ENCODE measurements at regions not wholly inside any gene's neighbourhood (a gene's known extent, or its start where the extent isn't known, plus 50 kb on each side); places are given as distances from the start of the nearest gene placed in this dataset.
"Not testable (repeated sequence)": the region's sequence is repeated elsewhere in the genome, so short reads cannot be mapped to it uniquely, and the experiment has no call there.

- Mint-ChIP-seq H3K27me3 (no peaks in the 10 kb centered on the region), H3K4me3 (no peak overlapping the region), H3K9me3 (peaks cover 0 to 3% (median 0%) of the 10 kb centered on the region in 5 donors), H3K27ac (no peak overlapping the region), H3K36me3 (no peaks in the 10 kb centered on the region), H3K4me1 (no peaks in the 10 kb centered on the region)
- DNase-seq = no peak
- no peaks in the 10 kb centered on the region for H3K27me3 ChIP-seq (ENCODE audit: insufficient read depth, low read length, poor library complexity, severe bottlenecking)
- no peaks in the 10 kb centered on the region for H3K4me1 ChIP-seq (ENCODE audit: insufficient read depth, low read length)
- H3K9me3 ChIP-seq (ENCODE audit: low read length) = no peaks in the 10 kb centered on the region
- ChIA-PET POLR2A (no interaction called here), CTCF (interaction anchor here (1.7 kb wide), 1 partner anchor 16 kb away, joined by 3 read pairs; no protein-coding TSS in a partner anchor)
- H3K4me3 ChIP-seq (ENCODE audit: low read length) = no peak overlapping the region
- H3K27ac ChIP-seq (ENCODE audit: low read depth, low read length) = no peak overlapping the region
- no peaks in the 10 kb centered on the region for H3K36me3 ChIP-seq (ENCODE audit: insufficient read depth, low read length)
Observed at GRCh38 chr13:47719164-47719563, 281.9 kb downstream of the SUCLA2 start.

- Mint-ChIP-seq H3K9me3 (peaks cover 0 to 5% (median 2%) of the 10 kb centered on the region in 5 donors), H3K27me3 (no peaks in the 10 kb centered on the region), H3K27ac (no peak overlapping the region), H3K4me1 (no peaks in the 10 kb centered on the region), H3K36me3 (no peaks in the 10 kb centered on the region), H3K4me3 (no peak overlapping the region)
- Histone ChIP-seq H3K9me3 (ENCODE audit: low read length) (no peaks in the 10 kb centered on the region), H3K36me3 (ENCODE audit: insufficient read depth, low read length) (no peaks in the 10 kb centered on the region), H3K27me3 (ENCODE audit: insufficient read depth, low read length, poor library complexity, severe bottlenecking) (no peaks in the 10 kb centered on the region), H3K27ac (ENCODE audit: low read depth, low read length) (no peak overlapping the region), H3K4me1 (ENCODE audit: insufficient read depth, low read length) (no peaks in the 10 kb centered on the region), H3K4me3 (ENCODE audit: low read length) (no peak overlapping the region)
- POLR2A ChIA-PET = no interaction called here
- DNase-seq = no peak
- CTCF ChIA-PET = no interaction called here
Observed at GRCh38 chr13:47718556-47718955, 282.5 kb downstream of the SUCLA2 start.

GRCh38 chr13:47708386-47708785 lies 292.7 kb downstream of the SUCLA2 start:
- H3K27ac ChIP-seq (ENCODE audit: low read depth, low read length) = no peak overlapping the region
- H3K4me3 Mint-ChIP-seq = no peak overlapping the region
- no peaks in the 10 kb centered on the region for H3K4me1 Mint-ChIP-seq
- no peak overlapping the region for H3K27ac Mint-ChIP-seq
- H3K4me3 ChIP-seq (ENCODE audit: low read length) = no peak overlapping the region
- peaks cover 0 to 5% (median 0%) of the 10 kb centered on the region in 3 donors for H3K36me3 Mint-ChIP-seq
- peaks cover 0 to 8% (median 4%) of the 10 kb centered on the region in 5 donors for H3K9me3 Mint-ChIP-seq
- H3K36me3 ChIP-seq (ENCODE audit: insufficient read depth, low read length) = no peaks in the 10 kb centered on the region
- no peaks in the 10 kb centered on the region for H3K27me3 ChIP-seq (ENCODE audit: insufficient read depth, low read length, poor library complexity, severe bottlenecking)
- POLR2A ChIA-PET = no interaction called here
- CTCF ChIA-PET = no interaction called here
- H3K9me3 ChIP-seq (ENCODE audit: low read length) = no peaks in the 10 kb centered on the region
- no peaks in the 10 kb centered on the region for H3K4me1 ChIP-seq (ENCODE audit: insufficient read depth, low read length)
- H3K27me3 Mint-ChIP-seq = peaks cover 5 to 11% of the 10 kb centered on the region in 2 donors
- DNase-seq = no peak

- H3K4me3 ChIP-seq (ENCODE audit: low read length) = no peak overlapping the region
- no peak for DNase-seq
- H3K27ac ChIP-seq (ENCODE audit: low read depth, low read length) = no peak overlapping the region
- peaks cover 0 to 8% (median 4%) of the 10 kb centered on the region in 5 donors for H3K9me3 Mint-ChIP-seq
- H3K9me3 ChIP-seq (ENCODE audit: low read length) = no peaks in the 10 kb centered on the region
- H3K27me3 Mint-ChIP-seq = peaks cover 5 to 11% of the 10 kb centered on the region in 2 donors
- POLR2A ChIA-PET = no interaction called here
- H3K36me3 Mint-ChIP-seq = peaks cover 0 to 5% (median 0%) of the 10 kb centered on the region in 3 donors
- H3K27ac Mint-ChIP-seq = no peak overlapping the region
- H3K4me1 Mint-ChIP-seq = no peaks in the 10 kb centered on the region
- CTCF ChIA-PET = no interaction called here
- no peaks in the 10 kb centered on the region for H3K4me1 ChIP-seq (ENCODE audit: insufficient read depth, low read length)
- no peaks in the 10 kb centered on the region for H3K36me3 ChIP-seq (ENCODE audit: insufficient read depth, low read length)
- no peak overlapping the region for H3K4me3 Mint-ChIP-seq
- no peaks in the 10 kb centered on the region for H3K27me3 ChIP-seq (ENCODE audit: insufficient read depth, low read length, poor library complexity, severe bottlenecking)
Observed at GRCh38 chr13:47707414-47707813, 293.7 kb downstream of the SUCLA2 start.

- ChIA-PET POLR2A (no interaction called here), CTCF (no interaction called here)
- Mint-ChIP-seq H3K27me3 (peaks cover 3 to 4% of the 10 kb centered on the region in 2 donors), H3K9me3 (peaks cover 0 to 4% (median 0%) of the 10 kb centered on the region in 5 donors), H3K27ac (no peak overlapping the region), H3K36me3 (peaks cover 0 to 3% (median 0%) of the 10 kb centered on the region in 3 donors), H3K4me1 (no peaks in the 10 kb centered on the region), H3K4me3 (no peak overlapping the region)
- no peaks in the 10 kb centered on the region for H3K9me3 ChIP-seq (ENCODE audit: low read length)
- H3K27me3 ChIP-seq (ENCODE audit: insufficient read depth, low read length, poor library complexity, severe bottlenecking) = no peaks in the 10 kb centered on the region
- no peaks in the 10 kb centered on the region for H3K4me1 ChIP-seq (ENCODE audit: insufficient read depth, low read length)
- no peaks in the 10 kb centered on the region for H3K36me3 ChIP-seq (ENCODE audit: insufficient read depth, low read length)
- no peak overlapping the region for H3K27ac ChIP-seq (ENCODE audit: low read depth, low read length)
- no peak overlapping the region for H3K4me3 ChIP-seq (ENCODE audit: low read length)
- DNase-seq = no peak
Observed at GRCh38 chr13:47705185-47705584, 295.9 kb downstream of the SUCLA2 start.

GRCh38 chr13:47696674-47697073 lies 304.4 kb downstream of the SUCLA2 start:
- no peaks in the 10 kb centered on the region for H3K4me1 ChIP-seq (ENCODE audit: insufficient read depth, low read length)
- no peaks in the 10 kb centered on the region for H3K4me1 Mint-ChIP-seq
- no peak overlapping the region for H3K4me3 Mint-ChIP-seq
- no peak overlapping the region for H3K4me3 ChIP-seq (ENCODE audit: low read length)
- no peak overlapping the region for H3K27ac Mint-ChIP-seq
- H3K27ac ChIP-seq (ENCODE audit: low read depth, low read length) = no peak overlapping the region
- DNase-seq = no peak
- peaks cover 3 to 5% of the 10 kb centered on the region in 2 donors for H3K27me3 Mint-ChIP-seq
- no peaks in the 10 kb centered on the region for H3K36me3 Mint-ChIP-seq
- no peaks in the 10 kb centered on the region for H3K36me3 ChIP-seq (ENCODE audit: insufficient read depth, low read length)
- peaks cover 0 to 11% (median 4%) of the 10 kb centered on the region in 5 donors for H3K9me3 Mint-ChIP-seq
- ChIA-PET POLR2A (no interaction called here), CTCF (no interaction called here)
- H3K27me3 ChIP-seq (ENCODE audit: insufficient read depth, low read length, poor library complexity, severe bottlenecking) = no peaks in the 10 kb centered on the region
- no peaks in the 10 kb centered on the region for H3K9me3 ChIP-seq (ENCODE audit: low read length)

- Histone ChIP-seq H3K36me3 (ENCODE audit: insufficient read depth, low read length) (no peaks in the 10 kb centered on the region), H3K4me3 (ENCODE audit: low read length) (no peak overlapping the region), H3K27ac (ENCODE audit: low read depth, low read length) (no peak overlapping the region), H3K27me3 (ENCODE audit: insufficient read depth, low read length, poor library complexity, severe bottlenecking) (no peaks in the 10 kb centered on the region), H3K4me1 (ENCODE audit: insufficient read depth, low read length) (no peaks in the 10 kb centered on the region), H3K9me3 (ENCODE audit: low read length) (no peaks in the 10 kb centered on the region)
- no peaks in the 10 kb centered on the region for H3K36me3 Mint-ChIP-seq
- DNase-seq = no peak
- peaks cover 0 to 6% (median 1%) of the 10 kb centered on the region in 5 donors for H3K9me3 Mint-ChIP-seq
- no peak overlapping the region for H3K4me3 Mint-ChIP-seq
- H3K27ac Mint-ChIP-seq = no peak overlapping the region
- CTCF ChIA-PET = no interaction called here
- H3K27me3 Mint-ChIP-seq = no peaks in the 10 kb centered on the region
- H3K4me1 Mint-ChIP-seq = no peaks in the 10 kb centered on the region
- POLR2A ChIA-PET = no interaction called here
Observed at GRCh38 chr13:47687577-47687976, 313.5 kb downstream of the SUCLA2 start.

- H3K36me3 Mint-ChIP-seq, POLR2A ChIA-PET: not testable (repeated sequence)
Observed at GRCh38 chr13:47685156-47685555, 315.9 kb downstream of the SUCLA2 start.

GRCh38 chr13:47680748-47681147 lies 320.3 kb downstream of the SUCLA2 start:
- Histone ChIP-seq H3K27me3 (ENCODE audit: insufficient read depth, low read length, poor library complexity, severe bottlenecking) (no peaks in the 10 kb centered on the region), H3K9me3 (ENCODE audit: low read length) (no peaks in the 10 kb centered on the region), H3K27ac (ENCODE audit: low read depth, low read length) (no peak overlapping the region), H3K36me3 (ENCODE audit: insufficient read depth, low read length) (no peaks in the 10 kb centered on the region), H3K4me3 (ENCODE audit: low read length) (no peak overlapping the region), H3K4me1 (ENCODE audit: insufficient read depth, low read length) (no peaks in the 10 kb centered on the region)
- no peaks in the 10 kb centered on the region for H3K27me3 Mint-ChIP-seq
- no peaks in the 10 kb centered on the region for H3K4me1 Mint-ChIP-seq
- no peak for DNase-seq
- ChIA-PET CTCF (no interaction called here), POLR2A (no interaction called here)
- H3K4me3 Mint-ChIP-seq = no peak overlapping the region
- no peaks in the 10 kb centered on the region for H3K36me3 Mint-ChIP-seq
- no peak overlapping the region for H3K27ac Mint-ChIP-seq
- peaks cover 0 to 5% (median 0%) of the 10 kb centered on the region in 5 donors for H3K9me3 Mint-ChIP-seq

More at GRCh38 chr13:47685156-47685555, 315.9 kb downstream of the SUCLA2 start:
- H3K36me3 ChIP-seq (ENCODE audit: insufficient read depth, low read length); H3K27me3 ChIP-seq (ENCODE audit: insufficient read depth, low read length, poor library complexity, severe bottlenecking); H3K4me3 ChIP-seq (ENCODE audit: low read length); H3K4me1 Mint-ChIP-seq; DNase-seq; H3K27ac Mint-ChIP-seq; H3K27me3 Mint-ChIP-seq; H3K27ac ChIP-seq (ENCODE audit: low read depth, low read length); H3K9me3 ChIP-seq (ENCODE audit: low read length); H3K4me3 Mint-ChIP-seq; H3K9me3 Mint-ChIP-seq; H3K4me1 ChIP-seq (ENCODE audit: insufficient read depth, low read length); CTCF ChIA-PET: not testable (repeated sequence)

Measured in CD8-positive, alpha-beta memory T cell (primary cell).